Muscle of leg (tissue), 3 donors: ENCODE measurements at regions not wholly inside any gene's neighbourhood (a gene's known extent, or its start where the extent isn't known, plus 50 kb on each side); places are given as distances from the start of the nearest gene placed in this dataset.
"Not testable (repeated sequence)": the region's sequence is repeated elsewhere in the genome, so short reads cannot be mapped to it uniquely, and the experiment has no call there.

Experiments
- DNase-seq: peaks from one replicate; pipeline ENCODE4 v3.0.0; 2013
- H3K27ac ChIP-seq: one replicate; pipeline ENCODE4 v1.5.1; 2013; ENCODE audit warnings: mild to moderate bottlenecking, low read length, control low read depth
- H3K27me3 ChIP-seq: one replicate; pipeline ENCODE4 v1.6.1; 2013; ENCODE audit warnings: low read length; ENCODE audit not compliant: control insufficient read depth, insufficient read depth
- H3K36me3 ChIP-seq: one replicate; pipeline ENCODE4 v1.6.1; 2013; ENCODE audit warnings: low read length; ENCODE audit not compliant: control insufficient read depth, insufficient read depth
- H3K4me1 ChIP-seq: one replicate; pipeline ENCODE4 v1.6.1; 2013; ENCODE audit warnings: low read length; ENCODE audit not compliant: control insufficient read depth, insufficient read depth
- H3K4me3 ChIP-seq: one replicate; pipeline ENCODE4 v1.5.1; 2013; ENCODE audit warnings: low read length, control low read depth
- H3K9me3 ChIP-seq: replicated peaks from 2 replicates; pipeline ENCODE4 v1.6.1; 2013; ENCODE audit warnings: low read depth, low read length; ENCODE audit not compliant: control insufficient read depth
- WGBS: methylation state at CpG from one replicate; pipeline ENCODE4 v1.1.5; 2013; ENCODE audit warnings: missing lambda C conversion rate; ENCODE audit not compliant: insufficient coverage; 5-methylcytosine and 5-hydroxymethylcytosine counted together

DNA sequence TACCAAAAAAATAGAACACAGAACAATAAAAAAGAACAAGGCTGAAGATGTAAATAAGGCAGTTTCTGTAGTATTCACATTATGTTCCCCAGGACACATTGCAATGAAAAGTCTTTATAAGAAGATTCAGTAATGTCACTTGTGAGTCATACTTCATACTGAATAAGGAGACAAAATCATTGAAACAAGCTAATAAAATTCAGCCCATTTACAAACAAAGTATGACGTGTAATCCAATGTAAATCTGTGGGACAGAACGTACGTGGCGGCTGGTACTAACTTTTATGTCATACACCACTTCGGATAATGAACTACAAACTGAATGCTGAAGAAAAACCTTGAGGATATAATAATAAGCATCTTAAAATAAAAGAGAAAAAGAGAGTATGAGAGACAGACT lies 512.8 kb upstream of the MIR17HG start:
- H3K27ac ChIP-seq, result no peak overlapping the region
- no CpG with 5 or more reads among the region's 5 CpGs for WGBS
- H3K36me3 ChIP-seq, result no peaks in the 10 kb centered on the region
- DNase-seq, result no peak
- H3K9me3 ChIP-seq, result no peaks in the 10 kb centered on the region
- H3K4me3 ChIP-seq, result no peak overlapping the region
- no peaks in the 10 kb centered on the region for H3K27me3 ChIP-seq
- no peaks in the 10 kb centered on the region for H3K4me1 ChIP-seq

DNA sequence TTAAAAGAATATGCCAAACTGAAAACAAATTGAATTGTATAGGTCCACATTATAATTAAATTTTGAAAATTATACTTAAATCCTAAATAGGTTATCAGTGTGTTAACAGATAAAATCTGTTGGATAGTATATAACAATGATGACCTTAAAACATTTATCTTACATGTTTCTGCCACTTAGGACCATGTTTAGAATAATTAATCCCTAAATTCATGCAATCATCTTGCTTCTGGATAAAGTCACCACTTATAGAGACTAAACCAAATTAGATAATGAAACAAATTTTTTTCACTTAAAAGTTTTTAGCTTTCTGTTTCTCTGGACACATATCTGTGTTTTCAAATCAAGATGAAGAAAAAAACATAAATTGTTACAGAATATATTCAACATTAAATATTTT lies 511.7 kb upstream of the MIR17HG start:
- Histone ChIP-seq H3K9me3 (no peaks in the 10 kb centered on the region), H3K27ac (no peak overlapping the region), H3K4me3 (no peak overlapping the region), H3K36me3 (no peaks in the 10 kb centered on the region), H3K27me3 (no peaks in the 10 kb centered on the region), H3K4me1 (no peaks in the 10 kb centered on the region)
- no peak for DNase-seq

- Histone ChIP-seq H3K27ac (no peak overlapping the region), H3K9me3 (no peaks in the 10 kb centered on the region), H3K4me3 (no peak overlapping the region), H3K36me3 (no peaks in the 10 kb centered on the region), H3K27me3 (no peaks in the 10 kb centered on the region), H3K4me1 (no peaks in the 10 kb centered on the region)
- no CpG with 5 or more reads among the region's 4 CpGs for WGBS
- DNase-seq, result no peak
Observed at GRCh38 chr13:90838317-90838960, 509.0 kb upstream of the MIR17HG start.

DNA sequence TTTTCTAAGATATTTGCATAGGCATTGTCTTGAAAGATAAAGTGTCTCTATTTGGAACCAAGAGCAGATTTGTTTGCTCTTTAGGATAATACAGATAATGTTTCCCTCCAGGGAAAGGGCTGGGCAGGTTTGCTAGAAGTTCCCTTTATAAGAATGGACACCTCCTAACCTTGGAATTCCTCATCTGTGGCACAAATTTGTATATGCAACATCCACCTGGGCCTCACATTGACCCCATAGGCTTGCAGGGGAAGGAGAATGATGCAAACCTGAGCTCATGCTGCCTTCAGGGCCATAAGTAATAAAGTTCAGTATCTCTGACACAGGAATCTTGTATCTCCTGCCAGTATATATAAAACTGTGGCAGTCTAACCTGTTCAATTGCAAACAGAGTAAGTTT lies 508.4 kb upstream of the MIR17HG start:
- Histone ChIP-seq H3K36me3 (no peaks in the 10 kb centered on the region), H3K9me3 (no peaks in the 10 kb centered on the region), H3K27me3 (no peaks in the 10 kb centered on the region), H3K4me1 (no peaks in the 10 kb centered on the region), H3K27ac (no peak overlapping the region), H3K4me3 (no peak overlapping the region)
- DNase-seq, result no peak

DNA sequence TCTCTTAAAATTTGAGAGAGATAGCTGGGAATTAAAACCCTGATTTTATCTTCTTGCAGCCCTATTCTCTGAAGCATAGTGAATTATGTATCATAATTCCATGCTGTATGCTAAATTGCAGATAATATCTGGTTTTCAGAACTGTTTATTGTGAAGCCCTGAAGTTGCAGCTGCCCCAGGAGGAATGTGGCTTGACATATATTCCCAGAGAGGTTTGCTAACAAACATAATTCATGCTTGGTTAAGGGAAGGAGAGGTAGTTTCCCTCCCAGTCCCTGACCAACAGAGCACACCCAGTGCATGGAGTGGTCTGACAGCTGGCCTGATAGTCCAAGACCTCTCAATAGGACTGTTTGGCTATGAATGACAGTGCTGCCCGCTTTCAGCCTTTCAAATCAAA lies 500.6 kb upstream of the MIR17HG start:
- Histone ChIP-seq H3K27ac (no peak overlapping the region), H3K36me3 (no peaks in the 10 kb centered on the region), H3K4me3 (no peak overlapping the region), H3K27me3 (no peaks in the 10 kb centered on the region), H3K4me1 (no peaks in the 10 kb centered on the region), H3K9me3 (no peaks in the 10 kb centered on the region)
- DNase-seq, result no peak
- 67% methylated on average over 1 of the region's 1 CpG for WGBS

DNA sequence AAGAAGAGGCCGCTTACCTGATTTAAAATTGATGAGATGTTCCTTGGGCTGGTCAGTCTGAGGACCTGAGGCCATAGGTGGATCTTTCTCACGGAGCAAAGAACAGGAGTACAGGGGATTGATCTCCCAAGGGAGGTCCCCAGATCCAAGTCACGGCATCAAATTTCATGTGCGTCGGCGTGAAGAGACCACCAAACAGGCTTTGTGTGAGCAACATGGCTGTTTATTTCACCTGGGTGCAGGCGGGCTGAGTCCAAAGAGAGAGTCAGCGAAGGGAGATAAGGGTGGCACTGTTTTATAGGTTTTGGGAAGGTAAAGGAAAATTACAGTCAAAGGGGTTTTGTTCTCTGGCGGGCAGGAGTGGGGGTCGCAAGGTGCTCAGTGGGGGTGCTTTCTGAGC lies 493.8 kb upstream of the MIR17HG start:
- not testable (repeated sequence) for H3K9me3 ChIP-seq, H3K36me3 ChIP-seq, H3K4me3 ChIP-seq, H3K4me1 ChIP-seq, DNase-seq, H3K27ac ChIP-seq, H3K27me3 ChIP-seq
- 91% methylated on average over 8 of the region's 10 CpGs for WGBS

- no peaks in the 10 kb centered on the region for H3K9me3 ChIP-seq
- no peak for DNase-seq
- WGBS, result no CpG with 5 or more reads among the region's 1 CpG
- no peaks in the 10 kb centered on the region for H3K4me1 ChIP-seq
- no peaks in the 10 kb centered on the region for H3K36me3 ChIP-seq
- no peak overlapping the region for H3K27ac ChIP-seq
- no peak overlapping the region for H3K4me3 ChIP-seq
- H3K27me3 ChIP-seq, result no peaks in the 10 kb centered on the region
Observed at GRCh38 chr13:90857921-90858320, 489.6 kb upstream of the MIR17HG start.

GRCh38 chr13:90866006-90866405 lies 481.5 kb upstream of the MIR17HG start:
- no CpG with 5 or more reads among the region's 2 CpGs for WGBS

GRCh38 chr13:90867336-90867683 lies 480.2 kb upstream of the MIR17HG start:
- no peaks in the 10 kb centered on the region for H3K27me3 ChIP-seq
- DNase-seq, result peak; percentile 68

More at GRCh38 chr13:90866006-90866405, 481.5 kb upstream of the MIR17HG start:
- Histone ChIP-seq H3K27me3 (no peaks in the 10 kb centered on the region), H3K27ac (no peak overlapping the region), H3K36me3 (no peaks in the 10 kb centered on the region), H3K4me3 (no peak overlapping the region), H3K4me1 (no peaks in the 10 kb centered on the region), H3K9me3 (no peaks in the 10 kb centered on the region)
- DNase-seq, result peak; percentile 92

GRCh38 chr13:90868321-90868920 lies 479.1 kb upstream of the MIR17HG start:
- H3K36me3 ChIP-seq, result no peaks in the 10 kb centered on the region
- H3K9me3 ChIP-seq, result no peaks in the 10 kb centered on the region
- WGBS, result no CpG with 5 or more reads among the region's 2 CpGs
- H3K27me3 ChIP-seq, result no peaks in the 10 kb centered on the region
- H3K4me1 ChIP-seq, result no peaks in the 10 kb centered on the region
- H3K4me3 ChIP-seq, result no peak overlapping the region
- no peak overlapping the region for H3K27ac ChIP-seq
- peak; percentile 49 for DNase-seq

More at GRCh38 chr13:90867336-90867683, 480.2 kb upstream of the MIR17HG start:
- 0% methylated on average over 3 of the region's 4 CpGs for WGBS
- H3K27ac ChIP-seq, result no peak overlapping the region
- H3K4me3 ChIP-seq, result no peak overlapping the region
- H3K9me3 ChIP-seq, result no peaks in the 10 kb centered on the region
- H3K36me3 ChIP-seq, result no peaks in the 10 kb centered on the region
- no peaks in the 10 kb centered on the region for H3K4me1 ChIP-seq

- Histone ChIP-seq H3K27ac (no peak overlapping the region), H3K9me3 (no peaks in the 10 kb centered on the region), H3K4me1 (no peaks in the 10 kb centered on the region), H3K4me3 (no peak overlapping the region), H3K27me3 (no peaks in the 10 kb centered on the region), H3K36me3 (no peaks in the 10 kb centered on the region)
- WGBS, result 56% methylated on average over 1 of the region's 2 CpGs
- no peak for DNase-seq
Observed at GRCh38 chr13:90869580-90869979, 477.9 kb upstream of the MIR17HG start.
